ENCODE measurements at regions not wholly inside any gene's neighbourhood (a gene's known extent, or its start where the extent isn't known, plus 50 kb on each side); places are given as distances from the start of the nearest gene placed in this dataset.

DNA sequence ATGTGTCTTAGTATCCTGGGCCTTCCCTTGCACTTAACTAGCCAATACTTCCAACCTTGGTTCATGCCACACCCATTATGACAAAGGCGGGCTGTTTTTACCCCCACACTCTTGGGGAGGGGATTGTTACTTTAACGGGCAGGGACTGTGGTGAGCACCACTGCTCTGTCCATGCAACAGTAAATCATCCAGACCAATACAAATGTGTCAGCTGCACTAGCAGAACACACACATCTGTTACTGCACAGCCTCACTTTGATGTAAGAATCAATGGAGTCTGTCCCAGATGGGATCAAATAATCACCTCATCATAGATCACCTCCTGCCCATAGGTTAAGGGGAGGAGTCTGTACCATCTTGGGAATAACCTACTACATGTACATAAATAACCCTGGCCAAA is 58.1 kb downstream of the NPAP1 start:
- TF ChIP-seq, protein P1, sequence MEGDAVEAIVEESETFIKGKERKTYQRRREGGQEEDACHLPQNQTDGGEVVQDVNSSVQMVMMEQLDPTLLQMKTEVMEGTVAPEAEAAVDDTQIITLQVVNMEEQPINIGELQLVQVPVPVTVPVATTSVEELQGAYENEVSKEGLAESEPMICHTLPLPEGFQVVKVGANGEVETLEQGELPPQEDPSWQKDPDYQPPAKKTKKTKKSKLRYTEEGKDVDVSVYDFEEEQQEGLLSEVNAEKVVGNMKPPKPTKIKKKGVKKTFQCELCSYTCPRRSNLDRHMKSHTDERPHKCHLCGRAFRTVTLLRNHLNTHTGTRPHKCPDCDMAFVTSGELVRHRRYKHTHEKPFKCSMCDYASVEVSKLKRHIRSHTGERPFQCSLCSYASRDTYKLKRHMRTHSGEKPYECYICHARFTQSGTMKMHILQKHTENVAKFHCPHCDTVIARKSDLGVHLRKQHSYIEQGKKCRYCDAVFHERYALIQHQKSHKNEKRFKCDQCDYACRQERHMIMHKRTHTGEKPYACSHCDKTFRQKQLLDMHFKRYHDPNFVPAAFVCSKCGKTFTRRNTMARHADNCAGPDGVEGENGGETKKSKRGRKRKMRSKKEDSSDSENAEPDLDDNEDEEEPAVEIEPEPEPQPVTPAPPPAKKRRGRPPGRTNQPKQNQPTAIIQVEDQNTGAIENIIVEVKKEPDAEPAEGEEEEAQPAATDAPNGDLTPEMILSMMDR (IDR thresholded peaks at IDR 0.05): no peak
- TF ChIP-seq POLR2A (IDR thresholded peaks at IDR 0.05): no peak
